Right hindlimb (tissue), 1 donor: ENCODE measurements at regions not wholly inside any gene's neighbourhood (a gene's known extent, or its start where the extent isn't known, plus 50 kb on each side); places are given as distances from the start of the nearest gene placed in this dataset.
"Not testable (repeated sequence)": the region's sequence is repeated elsewhere in the genome, so short reads cannot be mapped to it uniquely, and the experiment has no call there.

ENCODE experiments used
- DNase-seq: peaks from one replicate; pipeline ENCODE4 v3.0.0-alpha.2; 2018

DNA sequence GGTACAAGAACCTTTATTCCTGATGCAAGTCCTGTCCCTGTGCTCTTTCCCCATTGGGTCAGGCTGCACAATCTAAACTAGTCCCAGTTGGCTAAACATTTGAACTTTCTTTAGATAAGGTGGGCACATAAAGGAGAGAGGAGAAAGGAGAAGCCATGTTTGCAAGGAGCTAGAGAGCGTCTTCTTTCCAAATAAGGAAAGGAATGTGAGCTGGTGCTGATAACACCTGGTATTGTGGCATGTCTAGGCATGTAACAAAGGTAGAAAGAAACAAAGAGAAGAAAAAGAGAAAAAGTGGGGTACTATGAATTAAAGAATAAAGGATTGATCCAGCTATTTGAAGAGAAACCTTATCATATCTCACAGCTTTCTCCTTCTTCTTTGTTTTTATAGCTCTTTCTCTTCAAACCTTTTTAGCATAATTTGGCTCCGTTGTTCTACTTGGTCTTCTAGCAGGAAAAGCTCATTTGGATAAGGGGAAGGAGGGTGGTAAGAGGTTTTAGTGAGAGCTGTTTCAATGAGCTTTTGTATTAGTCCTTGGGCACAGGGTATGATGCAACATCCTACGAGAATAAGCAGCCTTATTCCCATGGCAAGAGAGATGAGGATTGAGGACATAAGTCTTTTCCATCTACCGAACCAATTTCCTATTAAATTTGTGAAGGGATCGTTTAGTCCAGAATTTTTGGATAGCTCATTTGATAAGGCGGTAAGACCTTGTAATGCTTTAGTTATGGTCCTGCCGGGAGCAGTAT, 415.5 kb upstream of the MAN1A1 start:
- no peak for DNase-seq

- no peak for DNase-seq
Observed at GRCh38 chr6:119760046-119760445, 410.5 kb upstream of the MAN1A1 start.

GRCh38 chr6:119758385-119758784, 408.8 kb upstream of the MAN1A1 start:
- DNase-seq: no peak

GRCh38 chr6:119757467-119757866, 407.9 kb upstream of the MAN1A1 start:
- no peak for DNase-seq

GRCh38 chr6:119749335-119749734, 399.8 kb upstream of the MAN1A1 start:
- no peak for DNase-seq

DNA sequence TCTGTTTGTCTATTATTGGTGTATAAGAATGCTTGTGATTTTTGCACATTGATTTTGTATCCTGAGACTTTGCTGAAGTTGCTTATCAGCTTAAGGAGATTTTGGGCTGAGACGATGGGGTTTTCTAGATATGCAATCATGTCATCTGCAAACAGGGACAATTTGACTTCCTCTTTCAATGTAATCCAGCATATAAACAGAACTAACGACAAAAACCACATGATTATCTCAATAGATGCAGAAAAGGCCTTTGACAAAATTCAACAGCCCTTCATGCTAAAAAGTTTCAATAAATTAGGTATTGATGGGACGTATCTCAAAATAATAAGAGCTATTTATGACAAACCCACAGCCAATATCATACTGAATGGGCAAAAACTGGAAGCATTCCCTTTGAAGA, 399.0 kb upstream of the MAN1A1 start:
- DNase-seq: not testable (repeated sequence)

- peak; percentile 35 for DNase-seq
Observed at GRCh38 chr6:119742188-119742803, 392.7 kb upstream of the MAN1A1 start.

DNA sequence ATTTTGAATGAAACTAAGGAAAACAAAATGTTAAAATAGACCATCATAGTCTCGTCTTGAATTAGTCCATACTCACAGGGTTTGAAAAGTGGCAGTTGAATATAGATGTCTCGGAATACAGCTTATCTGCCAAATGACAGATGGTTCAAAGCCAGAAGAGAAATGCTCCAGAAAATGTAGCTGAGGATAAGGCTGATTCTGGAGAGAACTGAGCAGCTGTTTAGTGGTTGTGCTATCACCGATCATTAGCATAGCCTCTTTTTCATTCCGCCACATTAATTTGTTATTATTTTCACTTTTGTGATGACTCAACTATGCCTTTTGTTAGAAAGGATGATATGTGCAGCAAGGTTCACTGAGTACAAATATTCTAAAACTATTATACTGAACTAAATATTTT, 390.2 kb upstream of the MAN1A1 start:
- DNase-seq: no peak

- no peak for DNase-seq
Observed at GRCh38 chr6:119738425-119738824, 388.9 kb upstream of the MAN1A1 start.

GRCh38 chr6:119736296-119737021, 386.9 kb upstream of the MAN1A1 start:
- no peak for DNase-seq

DNA sequence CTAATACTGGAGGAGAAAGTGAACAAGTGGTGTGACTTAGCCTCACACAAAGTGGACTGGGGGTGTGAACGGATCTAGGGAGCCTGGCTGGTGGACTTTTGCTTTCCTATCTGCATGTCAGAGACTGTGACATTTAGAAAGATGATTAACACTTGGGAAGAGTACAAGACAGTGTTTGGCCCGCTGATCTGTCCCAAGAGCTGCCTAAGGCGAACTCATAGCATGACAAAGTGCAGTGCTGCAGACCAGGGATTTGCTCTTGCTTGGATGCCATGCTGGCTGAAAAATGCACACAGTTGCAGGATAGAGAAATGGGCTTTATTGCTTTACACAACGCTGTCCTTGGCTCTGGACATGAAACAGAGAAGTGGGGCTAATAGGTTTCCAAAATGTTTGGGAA, 386.0 kb upstream of the MAN1A1 start:
- no peak for DNase-seq

- no peak for DNase-seq
Observed at GRCh38 chr6:119734227-119734626, 384.7 kb upstream of the MAN1A1 start.

- DNase-seq: no peak
Observed at GRCh38 chr6:119728935-119729334, 379.4 kb upstream of the MAN1A1 start.

- DNase-seq: no peak
Observed at GRCh38 chr6:119728220-119728750, 378.7 kb upstream of the MAN1A1 start.

DNA sequence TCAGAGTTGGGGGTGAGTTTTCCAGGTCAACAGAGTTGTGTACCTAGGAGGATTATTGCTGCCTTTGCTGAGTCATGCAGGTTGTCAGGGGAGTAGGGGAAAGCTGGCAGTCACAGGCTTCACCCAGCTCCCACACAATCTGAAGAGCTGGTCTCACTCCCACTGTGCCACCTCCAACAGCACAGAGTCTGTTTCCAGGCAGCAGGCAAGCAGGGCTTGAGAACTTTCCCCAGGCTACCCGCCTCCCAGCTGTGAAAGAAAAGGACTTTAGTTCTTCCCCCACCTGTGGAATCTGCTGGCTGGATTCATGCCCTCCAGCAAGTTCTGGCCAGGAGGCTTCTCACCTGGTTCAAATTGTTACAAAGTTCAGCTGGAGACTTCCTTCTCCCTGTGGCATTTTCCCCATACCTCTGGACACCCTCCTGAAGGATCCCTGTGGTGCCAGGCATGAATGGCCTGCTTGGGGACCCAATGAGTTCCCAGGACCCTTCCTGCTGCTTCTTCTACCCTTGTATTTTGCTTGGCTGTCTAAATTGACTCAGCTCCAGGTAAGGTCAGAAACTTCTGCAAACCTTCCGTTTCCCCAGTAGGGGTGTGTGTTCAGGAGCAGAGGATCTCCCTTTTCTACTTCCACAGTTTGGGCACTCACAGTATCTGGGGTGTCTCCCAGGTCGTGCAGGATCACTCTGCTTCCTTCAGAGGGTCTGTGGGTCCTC, 378.1 kb upstream of the MAN1A1 start:
- no peak for DNase-seq

DNA sequence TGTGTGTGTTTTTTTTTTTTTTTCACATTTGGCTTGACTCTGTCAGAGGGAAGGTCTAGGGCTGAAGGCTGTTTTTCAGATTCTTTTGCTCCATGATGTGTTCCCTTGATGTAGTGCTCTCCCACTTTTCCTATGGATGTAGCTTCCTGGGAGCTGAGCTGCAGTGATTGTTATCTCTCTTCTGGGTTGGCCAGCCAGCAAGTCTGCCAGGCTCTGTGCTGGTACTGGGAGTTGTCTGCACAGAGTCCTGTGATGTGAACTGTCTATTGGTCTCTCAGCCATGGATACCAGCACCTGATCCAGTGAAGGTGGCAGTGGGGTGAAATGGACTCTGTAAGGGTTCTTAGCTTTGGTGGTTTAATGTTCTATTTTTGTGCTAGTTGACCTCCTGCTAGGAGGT, 377.4 kb upstream of the MAN1A1 start:
- not testable (repeated sequence) for DNase-seq

GRCh38 chr6:119726086-119726485, 376.5 kb upstream of the MAN1A1 start:
- DNase-seq: no peak

DNA sequence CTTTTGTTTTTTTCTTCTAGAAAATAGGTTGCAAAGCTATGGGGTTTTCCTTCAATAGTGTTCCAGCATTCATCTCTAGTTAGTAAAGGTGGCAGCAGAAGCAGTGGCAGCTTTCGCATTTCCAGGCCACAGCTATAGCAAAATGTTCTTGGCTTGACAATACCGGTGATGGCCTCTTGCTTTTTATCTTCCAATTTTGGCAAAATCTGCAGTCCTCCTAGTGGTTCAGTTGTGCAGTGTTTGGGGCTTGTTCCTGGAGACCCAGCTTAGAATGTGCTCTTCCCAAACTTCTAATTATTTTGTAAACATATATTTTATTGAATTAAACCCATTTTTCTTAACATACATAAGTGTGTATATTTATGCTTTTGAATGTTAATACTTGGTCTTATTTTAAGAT, 370.6 kb upstream of the MAN1A1 start:
- DNase-seq: no peak

- no peak for DNase-seq
Observed at GRCh38 chr6:119717942-119718341, 368.4 kb upstream of the MAN1A1 start.

GRCh38 chr6:119716668-119717270, 367.2 kb upstream of the MAN1A1 start:
- no peak for DNase-seq

DNA sequence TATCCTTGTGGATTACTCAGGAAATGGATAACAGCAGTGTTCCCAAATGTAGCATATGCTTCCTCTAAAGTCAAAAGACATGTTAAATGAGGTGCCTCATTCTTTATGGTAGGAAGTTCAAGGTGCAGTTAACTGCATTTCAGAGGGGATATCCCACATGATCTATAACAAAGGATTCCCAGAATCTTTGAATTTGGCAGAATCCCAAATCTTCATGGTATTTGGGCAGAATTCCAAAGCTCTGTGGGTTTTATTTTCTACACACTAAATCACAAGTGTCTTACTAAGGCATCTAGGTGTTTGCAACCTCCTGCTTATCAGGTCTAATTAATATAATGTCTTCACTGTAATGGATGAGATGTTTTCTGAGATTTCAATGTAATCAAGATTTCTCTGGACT, 364.3 kb upstream of the MAN1A1 start:
- no peak for DNase-seq

DNA sequence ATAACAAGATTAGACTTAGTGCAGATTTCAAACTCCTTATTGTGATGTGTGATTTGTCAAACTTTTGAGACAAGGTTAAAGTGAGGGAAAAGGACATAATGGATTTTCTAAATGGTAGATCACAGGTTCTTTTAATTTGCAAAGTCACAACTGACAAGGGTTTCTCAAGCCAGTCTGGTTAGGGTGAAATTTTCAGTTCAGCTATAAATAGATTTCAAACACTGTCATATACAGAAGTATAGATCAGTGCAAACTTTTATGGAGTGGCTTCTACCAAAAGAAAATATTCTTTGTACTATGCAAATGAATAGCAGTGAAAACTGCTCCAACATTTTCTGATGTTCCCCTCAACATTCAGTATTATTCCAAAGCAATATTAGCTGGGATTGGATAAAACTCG, 337.1 kb upstream of the MAN1A1 start:
- DNase-seq: no peak

DNA sequence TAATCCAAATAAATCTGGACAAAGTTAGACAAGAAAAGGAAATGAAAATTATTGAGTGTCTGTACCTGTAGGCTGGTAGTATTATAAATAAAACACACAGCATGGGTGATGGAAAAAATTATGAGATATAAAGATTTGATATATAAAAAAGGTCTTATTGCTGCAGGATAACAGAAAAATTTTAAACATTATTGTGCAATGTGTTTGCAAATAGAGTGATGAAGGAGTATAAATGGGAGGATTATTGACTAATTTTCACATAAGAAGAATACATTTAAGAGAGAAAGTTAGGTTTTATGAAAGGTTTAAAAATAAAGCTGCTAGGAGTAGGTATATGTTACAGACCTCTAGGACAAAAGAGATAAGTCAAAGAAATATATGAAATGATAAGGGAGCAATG, 336.7 kb upstream of the MAN1A1 start:
- DNase-seq: no peak
